GM18499 (cell line): ENCODE measurements at regions not wholly inside any gene's neighbourhood (a gene's known extent, or its start where the extent isn't known, plus 50 kb on each side); places are given as distances from the start of the nearest gene placed in this dataset.
A peak's percentile ranks its signal among the peaks of the same experiment; 100 is the strongest.
"Not testable (repeated sequence)": the region's sequence is repeated elsewhere in the genome, so short reads cannot be mapped to it uniquely, and the experiment has no call there.

Source experiments
- ATAC-seq: cut with Tn5 transposase; IDR thresholded peaks from one replicate; pipeline ENCODE4 v1.9.1; 2021; ENCODE audit warnings: moderate number of reproducible peaks; ENCODE audit not compliant: insufficient read depth, unreplicated experiment

DNA sequence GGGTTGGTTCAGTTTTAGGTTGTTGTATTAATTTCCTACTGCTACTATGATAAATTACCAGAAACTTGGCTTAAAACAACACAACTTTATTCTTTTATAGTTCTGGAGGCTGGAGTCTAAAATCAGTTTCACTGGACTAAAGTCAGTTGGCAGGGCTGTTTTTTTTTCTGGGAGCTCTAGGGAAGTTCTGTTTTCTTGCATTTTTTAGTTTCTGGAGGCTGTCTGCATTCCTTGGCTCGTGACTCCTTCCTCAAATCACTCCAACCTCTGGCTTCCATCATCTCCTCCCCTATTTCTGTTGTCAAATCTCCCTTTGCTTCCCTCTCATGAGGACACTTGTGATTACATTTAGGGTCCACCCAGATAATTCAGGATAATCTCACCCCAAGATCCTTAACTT, 51.3 kb upstream of the SUB1 start:
- ATAC-seq: no peak

DNA sequence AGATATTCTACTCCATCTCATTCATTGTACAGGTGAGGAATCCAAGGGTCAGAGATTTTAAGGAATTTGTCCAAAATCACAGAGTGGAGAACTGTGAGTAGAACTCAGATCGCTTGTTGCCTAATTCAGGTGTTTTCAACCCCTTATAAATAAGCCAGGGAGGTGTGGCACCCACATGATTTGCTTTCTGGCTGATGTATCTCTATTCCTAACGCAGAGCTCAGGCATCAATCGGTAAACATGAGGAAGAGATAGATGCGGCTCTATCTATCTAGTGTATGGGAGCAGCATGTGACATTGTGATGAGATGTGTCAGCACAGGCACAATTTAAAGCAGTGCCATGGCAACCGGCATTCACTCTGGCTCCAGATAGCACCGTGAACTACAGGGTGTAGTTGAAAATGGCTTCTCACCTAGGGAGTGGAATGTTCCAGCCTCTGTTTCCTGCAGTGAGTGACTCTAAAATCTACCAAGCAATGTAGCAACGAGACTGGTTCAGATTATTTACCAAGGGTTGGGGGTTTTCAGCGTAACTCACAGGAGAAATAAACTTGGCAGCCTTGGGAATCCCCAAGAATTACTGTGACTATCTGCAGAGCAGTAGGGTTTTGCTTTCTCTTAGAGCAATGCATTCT, 53.4 kb upstream of the SUB1 start:
- ATAC-seq: peak; percentile 49

GRCh38 chr5:32527321-32527720, 58.0 kb upstream of the SUB1 start:
- ATAC-seq: not testable (repeated sequence)

- ATAC-seq: no peak
Measured at GRCh38 chr5:32526810-32527209, 58.5 kb upstream of the SUB1 start.

DNA sequence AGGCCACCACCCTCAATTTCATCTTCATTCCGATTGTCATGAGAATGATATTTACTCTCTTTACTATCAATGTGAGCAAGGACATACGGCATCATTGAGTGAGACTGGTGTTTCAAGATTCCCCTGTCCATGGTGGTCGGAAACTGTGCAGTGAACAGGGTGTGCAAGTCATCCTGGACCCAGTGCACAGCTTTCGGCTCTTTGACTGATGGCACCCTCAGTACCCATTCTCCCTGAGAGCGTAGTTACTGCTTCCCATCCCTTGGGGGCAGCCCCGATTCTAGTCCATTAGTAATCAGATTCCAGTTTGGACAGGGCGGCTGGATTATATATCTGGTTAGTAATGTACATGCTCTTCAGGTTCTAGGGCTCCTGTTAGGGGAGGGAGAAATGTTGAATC, 61.7 kb upstream of the SUB1 start:
- no peak for ATAC-seq

DNA sequence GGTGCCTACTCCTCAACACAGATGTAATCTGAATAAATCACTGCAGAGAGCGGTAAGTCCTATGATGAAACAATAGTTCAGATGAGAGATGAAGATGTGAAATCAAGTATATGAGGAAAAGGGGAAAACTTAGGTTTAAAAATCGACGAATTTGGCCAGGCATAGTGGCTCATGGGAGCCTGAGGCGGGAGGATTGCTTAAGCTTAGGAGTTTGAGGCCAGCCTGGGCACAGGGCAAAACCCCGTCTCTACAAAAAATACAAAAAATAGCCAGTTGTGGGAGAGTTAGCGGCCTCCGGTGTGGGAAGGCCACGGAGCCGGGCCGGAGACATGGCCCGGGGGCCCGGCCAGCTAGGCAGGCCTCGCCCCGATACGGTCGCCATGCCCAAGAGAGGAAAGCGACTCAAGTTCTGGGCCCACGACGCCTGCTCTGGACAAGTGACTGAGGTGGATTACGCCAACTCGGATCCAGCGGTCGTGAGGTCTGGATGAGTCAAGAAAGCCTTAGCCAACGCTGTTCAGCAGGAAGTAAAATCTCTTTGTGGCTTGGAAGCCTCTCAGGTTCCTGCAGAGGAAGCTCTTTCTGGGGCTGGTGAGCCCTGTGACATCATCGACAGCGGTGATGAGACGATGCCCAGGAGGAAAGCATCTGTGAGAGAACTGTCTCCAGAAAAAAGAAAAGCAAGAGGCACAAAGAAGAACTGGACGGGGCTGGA, 62.8 kb upstream of the SUB1 start:
- no peak for ATAC-seq

- ATAC-seq: no peak
Measured at GRCh38 chr5:32521481-32521880, 63.9 kb upstream of the SUB1 start.

DNA sequence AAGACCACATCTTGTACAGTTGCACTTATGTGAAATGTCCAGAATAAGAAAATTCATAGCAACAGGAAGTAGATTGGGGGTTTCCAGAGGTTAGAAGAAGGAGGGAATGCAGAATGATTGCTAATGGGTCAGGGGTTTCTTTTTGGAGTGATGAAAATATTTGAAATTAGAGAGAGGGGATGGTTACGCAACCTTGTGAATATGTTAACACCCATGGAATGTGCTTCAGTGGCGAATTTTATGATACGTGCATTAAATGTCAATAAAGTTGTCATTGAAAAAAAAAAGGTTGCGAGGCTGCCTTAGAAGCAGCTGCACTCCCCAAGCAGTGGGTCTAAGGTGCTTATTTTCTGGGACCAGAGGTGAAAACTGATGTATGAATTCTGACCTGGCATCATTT, 64.4 kb upstream of the SUB1 start:
- ATAC-seq: no peak

DNA sequence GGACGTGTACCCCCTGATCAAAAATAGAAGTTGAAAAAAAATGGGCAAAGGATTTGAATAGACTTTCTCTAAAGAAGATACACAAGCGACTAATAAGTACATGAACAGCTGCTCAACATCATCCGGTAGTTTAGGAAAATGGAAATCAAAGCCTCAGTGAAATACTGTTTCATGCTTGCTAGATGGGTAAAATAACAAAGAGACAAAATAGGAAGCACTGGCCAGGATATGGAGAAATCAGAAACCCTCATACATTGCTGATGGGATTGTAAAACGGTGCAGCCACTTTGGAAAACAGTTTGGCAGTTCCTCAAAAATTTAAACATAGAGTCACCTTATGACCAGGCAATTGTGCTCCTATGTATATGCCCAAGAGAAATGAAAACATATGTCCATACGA, 65.0 kb upstream of the SUB1 start:
- ATAC-seq: no peak

DNA sequence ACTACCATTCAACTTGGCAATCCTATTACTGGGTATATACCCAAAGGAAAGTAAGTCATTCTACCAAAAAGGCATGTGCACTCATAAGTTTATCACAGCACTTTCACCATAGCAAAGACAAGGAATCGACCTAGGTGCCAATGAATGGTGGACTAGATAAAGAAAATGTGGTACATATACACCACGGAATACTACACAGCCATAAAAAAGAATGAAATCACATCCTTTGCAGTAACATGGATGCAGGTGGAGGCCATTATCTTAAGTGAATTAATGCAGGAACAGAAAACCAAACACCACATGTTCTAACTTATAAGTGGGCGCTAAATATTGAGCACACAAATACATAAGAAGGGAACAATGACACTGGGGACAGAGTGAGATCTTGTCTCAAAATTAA, 65.8 kb upstream of the SUB1 start:
- ATAC-seq: no peak

DNA sequence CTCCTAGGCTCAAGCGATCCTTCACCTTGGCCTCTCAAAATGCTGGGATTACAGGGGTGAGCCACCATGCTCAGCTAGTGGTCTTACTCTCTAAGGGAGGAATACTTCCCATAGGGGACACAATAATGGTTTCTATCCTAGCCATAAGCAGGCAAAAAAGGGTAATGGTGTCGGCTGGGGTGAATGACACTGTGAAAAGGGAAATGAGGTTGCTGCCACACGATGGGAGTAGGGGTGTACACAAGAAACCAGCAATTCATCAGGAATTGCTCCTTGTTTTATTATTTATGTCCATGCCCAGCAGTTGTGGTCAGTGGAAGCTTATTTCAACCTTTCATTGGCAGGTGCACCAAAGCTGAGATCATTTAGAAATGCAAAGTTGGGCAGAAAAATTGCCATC, 70.3 kb upstream of the ZFR start:
- no peak for ATAC-seq

DNA sequence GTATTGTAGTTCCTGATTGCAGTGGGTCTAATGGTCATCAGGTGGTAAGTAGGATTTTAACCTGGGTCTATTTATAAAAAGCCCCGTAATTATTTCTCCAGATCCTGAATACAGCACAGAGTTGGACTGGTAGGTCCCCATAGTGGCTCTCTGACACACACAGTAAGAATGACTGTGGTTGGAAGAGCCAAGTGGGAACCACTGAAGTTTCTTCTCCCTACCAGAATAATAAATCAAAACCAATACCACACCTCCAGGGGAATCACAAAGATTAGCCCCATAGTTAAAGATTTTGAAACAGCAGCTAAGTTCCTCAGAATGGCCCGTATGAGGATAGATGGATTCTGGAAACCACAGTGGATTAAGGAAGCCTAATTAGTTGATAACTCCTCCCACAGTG, 68.4 kb upstream of the ZFR start:
- ATAC-seq: no peak

- ATAC-seq: no peak
Measured at GRCh38 chr5:32511776-32512374, 67.3 kb upstream of the ZFR start.

- ATAC-seq: no peak
Measured at GRCh38 chr5:32510860-32511259, 66.3 kb upstream of the ZFR start.

DNA sequence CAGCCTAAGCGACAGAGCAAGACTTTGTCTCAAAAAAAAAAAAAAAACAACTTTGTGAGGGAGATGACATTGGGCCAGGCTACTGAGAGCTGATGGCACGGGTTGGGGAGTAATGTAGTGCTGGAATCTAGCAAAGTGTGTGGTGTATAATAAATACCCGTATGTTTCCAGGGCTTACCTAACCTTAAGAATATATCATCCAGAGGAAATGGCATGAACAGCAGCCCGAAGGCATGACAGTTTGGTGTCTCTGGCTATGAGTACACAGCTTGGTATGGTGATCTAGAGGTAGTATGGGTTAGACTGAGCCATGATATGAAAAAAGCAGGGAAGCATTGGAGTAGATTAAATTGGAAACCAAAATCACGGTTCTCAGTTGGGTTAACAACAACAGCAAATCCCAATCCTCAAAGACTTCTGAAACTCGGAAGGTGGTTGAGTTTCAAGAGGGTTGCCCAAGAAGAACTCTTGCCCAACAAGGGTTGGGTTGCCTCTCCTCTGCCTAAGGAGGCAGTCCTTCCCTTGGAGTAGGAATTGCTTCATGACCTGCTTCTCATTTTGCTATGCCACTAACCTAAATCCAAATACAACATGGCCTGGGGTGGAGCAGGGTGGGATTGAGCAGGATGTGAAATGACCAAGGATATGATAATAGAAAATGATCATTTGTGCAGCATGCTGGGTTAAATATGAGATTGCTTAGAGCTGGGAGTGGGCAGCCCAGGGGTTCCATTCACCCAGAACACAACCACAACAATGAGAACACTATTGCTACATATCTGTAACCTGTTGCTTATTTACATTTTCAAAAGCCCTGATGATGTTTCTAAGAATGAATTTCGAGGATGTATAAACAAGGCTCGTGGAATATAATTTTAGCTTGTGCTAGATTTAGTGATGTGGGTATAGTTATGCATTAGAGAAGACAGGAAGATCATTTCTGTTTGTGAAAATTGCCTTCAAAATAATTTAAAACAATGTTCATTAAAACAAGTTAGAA, 64.6 kb upstream of the ZFR start:
- ATAC-seq: no peak

DNA sequence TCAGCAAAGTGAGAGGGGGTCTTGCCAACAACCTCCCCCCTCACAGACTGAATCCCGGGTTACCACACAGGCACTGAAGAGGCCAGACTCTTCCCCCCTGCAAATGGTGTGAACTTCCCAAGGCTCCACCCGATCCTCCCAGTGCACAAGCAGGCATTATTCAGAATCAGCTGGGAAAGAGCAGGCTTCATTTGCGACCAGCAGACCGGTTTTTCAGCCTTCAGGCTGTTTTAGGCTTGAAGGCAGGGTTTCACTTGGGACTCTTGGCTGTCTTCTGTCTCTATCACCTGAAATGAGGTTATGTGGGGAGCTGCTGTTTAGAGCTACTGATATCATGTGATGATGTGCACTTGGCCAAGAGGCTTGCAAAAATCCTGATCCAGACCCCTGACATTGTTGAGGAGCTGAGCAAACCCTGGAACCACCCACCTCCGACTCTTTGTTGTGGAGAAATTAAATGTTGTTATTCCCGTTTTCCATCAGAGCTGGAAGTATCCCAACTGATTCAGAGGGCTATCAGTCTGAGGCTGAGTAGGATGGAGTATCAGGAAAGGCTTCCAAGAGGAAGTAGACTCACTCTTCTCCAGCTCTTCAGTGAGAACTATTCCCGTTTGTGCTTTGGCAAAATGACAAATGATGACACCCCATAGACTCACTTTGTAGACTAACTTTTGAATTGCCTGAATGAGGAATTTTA, 63.3 kb upstream of the ZFR start:
- no peak for ATAC-seq

- no peak for ATAC-seq
Measured at GRCh38 chr5:32506799-32507198, 62.3 kb upstream of the ZFR start.

DNA sequence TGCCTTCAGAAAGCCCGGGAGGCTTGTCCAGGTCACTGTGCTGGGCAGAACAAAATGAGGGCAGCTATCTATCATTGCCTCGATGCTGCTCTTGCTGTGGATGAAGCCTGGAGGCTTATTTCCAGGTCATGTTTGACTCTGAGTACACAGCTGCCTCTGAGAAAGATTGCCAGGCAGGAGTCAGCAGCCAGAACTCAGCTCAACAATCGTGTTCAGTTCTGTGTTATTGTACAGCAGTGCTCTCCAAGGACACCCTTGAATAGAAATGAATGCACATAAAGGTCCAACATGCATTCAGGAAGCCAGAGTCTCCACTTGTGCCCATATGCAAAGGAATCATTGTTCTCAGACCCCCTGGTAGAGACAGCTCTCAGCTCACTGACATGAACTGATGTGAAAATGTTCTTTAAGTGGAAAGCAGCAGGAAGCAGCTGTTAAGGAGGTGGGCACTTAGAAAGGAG, 61.7 kb upstream of the ZFR start:
- no peak for ATAC-seq

DNA sequence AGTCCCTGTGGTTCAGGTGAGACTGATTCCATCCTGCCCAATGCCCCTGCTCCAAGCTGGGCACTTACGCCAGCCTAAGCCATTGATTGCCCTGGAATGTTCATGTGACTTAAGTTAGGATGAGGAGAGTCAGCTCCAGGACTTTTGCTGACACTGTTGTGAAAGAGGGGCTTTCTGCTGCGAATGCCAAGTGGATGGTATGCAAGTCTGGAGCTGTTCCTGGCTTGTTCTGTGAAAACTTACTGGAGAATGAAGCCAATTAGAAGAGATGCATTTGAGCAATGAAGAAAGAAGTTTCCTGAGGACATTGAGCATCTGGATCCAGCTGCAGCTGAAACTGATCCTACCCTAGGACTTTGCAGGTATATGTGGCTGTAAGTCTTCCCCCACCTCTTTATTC, 61.2 kb upstream of the ZFR start:
- ATAC-seq: no peak

- no peak for ATAC-seq
Measured at GRCh38 chr5:32504989-32505596, 60.6 kb upstream of the ZFR start.
